K562 (cell line): ENCODE measurements at regions not wholly inside any gene's neighbourhood (a gene's known extent, or its start where the extent isn't known, plus 50 kb on each side); places are given as distances from the start of the nearest gene placed in this dataset.

Source experiments
- CEBPB ChIP-seq: fragments of 450-650 bp; IDR thresholded peaks from 2 replicates; pipeline ENCODE4 v1.6.1; 2016; ENCODE audit warnings: missing genetic modification characterization, missing compliant biosample characterization
- HINFP ChIP-seq: fragments of 450-650 bp; conservative IDR thresholded peaks from 2 replicates; pipeline ENCODE4 v1.6.1; 2016; ENCODE audit warnings: missing genetic modification characterization, low read depth, mild to moderate bottlenecking, control low read depth, missing compliant biosample characterization
- ZNF212 ChIP-seq: fragments of 450-650 bp; formaldehyde crosslinking; IDR thresholded peaks from 2 replicates; pipeline ENCODE4 v1.4.0; 2020; ENCODE audit warnings: mild to moderate bottlenecking
- TF ChIP-seq, protein P1 (sequence below): fragments of 200-600 bp; sonication (generic); IDR thresholded peaks from one replicate; pipeline ENCODE4 v1.6.1; 2012; ENCODE audit warnings: mild to moderate bottlenecking, low read depth, low read length, inconsistent platforms
- TF ChIP-seq, protein P2 (sequence below), 2 experiments: fragments of 450-650 bp; IDR thresholded peaks; 2 replicates each; pipeline ENCODE4 v1.6.1; 2016; ENCODE audit warnings: mild to moderate bottlenecking in 2 of 2, borderline replicate concordance in 1 of 2, low read depth in 1 of 2, moderate library complexity in 1 of 2

DNA sequence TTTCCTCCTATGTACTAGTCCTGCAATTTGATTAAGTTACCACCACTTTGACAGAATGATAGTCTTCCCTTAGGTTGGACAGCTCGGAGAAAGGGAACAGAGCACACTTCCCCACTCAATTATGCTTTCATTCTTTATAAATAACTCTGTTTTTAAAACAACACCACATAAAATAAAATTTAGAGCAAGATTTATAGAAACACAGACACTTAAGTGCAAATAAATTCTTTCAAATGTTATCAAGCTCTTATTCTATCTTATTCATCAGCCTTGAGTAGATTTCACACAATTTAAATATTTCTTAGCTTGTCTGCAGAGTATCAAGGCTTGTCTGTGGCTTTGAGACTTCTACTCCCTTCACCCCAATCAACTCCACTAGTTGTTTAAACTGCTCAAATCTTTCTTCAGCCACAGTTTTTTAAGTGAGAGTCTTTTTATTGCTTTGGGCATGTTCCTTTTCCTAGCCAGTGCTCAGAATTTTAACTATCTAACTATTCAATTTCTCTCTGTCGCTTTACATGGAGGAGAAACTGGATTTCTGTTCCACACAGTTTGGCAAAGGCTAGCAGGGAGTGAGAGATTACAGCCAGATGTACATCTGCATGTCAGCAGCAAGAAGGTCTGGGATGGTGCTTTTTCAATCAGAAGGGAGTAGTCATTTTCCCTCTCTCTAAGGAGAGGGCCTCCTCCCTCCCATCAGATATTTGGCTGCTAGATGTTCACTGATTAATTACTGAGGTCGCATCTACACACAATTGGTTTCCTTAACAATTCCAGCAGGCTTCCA is 53.1 kb upstream of the PLAC1 start (continued):
- TF ChIP-seq, protein P1, sequence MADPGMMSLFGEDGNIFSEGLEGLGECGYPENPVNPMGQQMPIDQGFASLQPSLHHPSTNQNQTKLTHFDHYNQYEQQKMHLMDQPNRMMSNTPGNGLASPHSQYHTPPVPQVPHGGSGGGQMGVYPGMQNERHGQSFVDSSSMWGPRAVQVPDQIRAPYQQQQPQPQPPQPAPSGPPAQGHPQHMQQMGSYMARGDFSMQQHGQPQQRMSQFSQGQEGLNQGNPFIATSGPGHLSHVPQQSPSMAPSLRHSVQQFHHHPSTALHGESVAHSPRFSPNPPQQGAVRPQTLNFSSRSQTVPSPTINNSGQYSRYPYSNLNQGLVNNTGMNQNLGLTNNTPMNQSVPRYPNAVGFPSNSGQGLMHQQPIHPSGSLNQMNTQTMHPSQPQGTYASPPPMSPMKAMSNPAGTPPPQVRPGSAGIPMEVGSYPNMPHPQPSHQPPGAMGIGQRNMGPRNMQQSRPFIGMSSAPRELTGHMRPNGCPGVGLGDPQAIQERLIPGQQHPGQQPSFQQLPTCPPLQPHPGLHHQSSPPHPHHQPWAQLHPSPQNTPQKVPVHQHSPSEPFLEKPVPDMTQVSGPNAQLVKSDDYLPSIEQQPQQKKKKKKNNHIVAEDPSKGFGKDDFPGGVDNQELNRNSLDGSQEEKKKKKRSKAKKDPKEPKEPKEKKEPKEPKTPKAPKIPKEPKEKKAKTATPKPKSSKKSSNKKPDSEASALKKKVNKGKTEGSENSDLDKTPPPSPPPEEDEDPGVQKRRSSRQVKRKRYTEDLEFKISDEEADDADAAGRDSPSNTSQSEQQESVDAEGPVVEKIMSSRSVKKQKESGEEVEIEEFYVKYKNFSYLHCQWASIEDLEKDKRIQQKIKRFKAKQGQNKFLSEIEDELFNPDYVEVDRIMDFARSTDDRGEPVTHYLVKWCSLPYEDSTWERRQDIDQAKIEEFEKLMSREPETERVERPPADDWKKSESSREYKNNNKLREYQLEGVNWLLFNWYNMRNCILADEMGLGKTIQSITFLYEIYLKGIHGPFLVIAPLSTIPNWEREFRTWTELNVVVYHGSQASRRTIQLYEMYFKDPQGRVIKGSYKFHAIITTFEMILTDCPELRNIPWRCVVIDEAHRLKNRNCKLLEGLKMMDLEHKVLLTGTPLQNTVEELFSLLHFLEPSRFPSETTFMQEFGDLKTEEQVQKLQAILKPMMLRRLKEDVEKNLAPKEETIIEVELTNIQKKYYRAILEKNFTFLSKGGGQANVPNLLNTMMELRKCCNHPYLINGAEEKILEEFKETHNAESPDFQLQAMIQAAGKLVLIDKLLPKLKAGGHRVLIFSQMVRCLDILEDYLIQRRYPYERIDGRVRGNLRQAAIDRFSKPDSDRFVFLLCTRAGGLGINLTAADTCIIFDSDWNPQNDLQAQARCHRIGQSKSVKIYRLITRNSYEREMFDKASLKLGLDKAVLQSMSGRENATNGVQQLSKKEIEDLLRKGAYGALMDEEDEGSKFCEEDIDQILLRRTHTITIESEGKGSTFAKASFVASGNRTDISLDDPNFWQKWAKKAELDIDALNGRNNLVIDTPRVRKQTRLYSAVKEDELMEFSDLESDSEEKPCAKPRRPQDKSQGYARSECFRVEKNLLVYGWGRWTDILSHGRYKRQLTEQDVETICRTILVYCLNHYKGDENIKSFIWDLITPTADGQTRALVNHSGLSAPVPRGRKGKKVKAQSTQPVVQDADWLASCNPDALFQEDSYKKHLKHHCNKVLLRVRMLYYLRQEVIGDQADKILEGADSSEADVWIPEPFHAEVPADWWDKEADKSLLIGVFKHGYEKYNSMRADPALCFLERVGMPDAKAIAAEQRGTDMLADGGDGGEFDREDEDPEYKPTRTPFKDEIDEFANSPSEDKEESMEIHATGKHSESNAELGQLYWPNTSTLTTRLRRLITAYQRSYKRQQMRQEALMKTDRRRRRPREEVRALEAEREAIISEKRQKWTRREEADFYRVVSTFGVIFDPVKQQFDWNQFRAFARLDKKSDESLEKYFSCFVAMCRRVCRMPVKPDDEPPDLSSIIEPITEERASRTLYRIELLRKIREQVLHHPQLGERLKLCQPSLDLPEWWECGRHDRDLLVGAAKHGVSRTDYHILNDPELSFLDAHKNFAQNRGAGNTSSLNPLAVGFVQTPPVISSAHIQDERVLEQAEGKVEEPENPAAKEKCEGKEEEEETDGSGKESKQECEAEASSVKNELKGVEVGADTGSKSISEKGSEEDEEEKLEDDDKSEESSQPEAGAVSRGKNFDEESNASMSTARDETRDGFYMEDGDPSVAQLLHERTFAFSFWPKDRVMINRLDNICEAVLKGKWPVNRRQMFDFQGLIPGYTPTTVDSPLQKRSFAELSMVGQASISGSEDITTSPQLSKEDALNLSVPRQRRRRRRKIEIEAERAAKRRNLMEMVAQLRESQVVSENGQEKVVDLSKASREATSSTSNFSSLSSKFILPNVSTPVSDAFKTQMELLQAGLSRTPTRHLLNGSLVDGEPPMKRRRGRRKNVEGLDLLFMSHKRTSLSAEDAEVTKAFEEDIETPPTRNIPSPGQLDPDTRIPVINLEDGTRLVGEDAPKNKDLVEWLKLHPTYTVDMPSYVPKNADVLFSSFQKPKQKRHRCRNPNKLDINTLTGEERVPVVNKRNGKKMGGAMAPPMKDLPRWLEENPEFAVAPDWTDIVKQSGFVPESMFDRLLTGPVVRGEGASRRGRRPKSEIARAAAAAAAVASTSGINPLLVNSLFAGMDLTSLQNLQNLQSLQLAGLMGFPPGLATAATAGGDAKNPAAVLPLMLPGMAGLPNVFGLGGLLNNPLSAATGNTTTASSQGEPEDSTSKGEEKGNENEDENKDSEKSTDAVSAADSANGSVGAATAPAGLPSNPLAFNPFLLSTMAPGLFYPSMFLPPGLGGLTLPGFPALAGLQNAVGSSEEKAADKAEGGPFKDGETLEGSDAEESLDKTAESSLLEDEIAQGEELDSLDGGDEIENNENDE = no peak
- TF ChIP-seq ZNF212 (CRISPR knock-in tag) (no peak), HINFP (tag) (no peak), CEBPB (tag) (no peak)
- TF ChIP-seq, protein P2, sequence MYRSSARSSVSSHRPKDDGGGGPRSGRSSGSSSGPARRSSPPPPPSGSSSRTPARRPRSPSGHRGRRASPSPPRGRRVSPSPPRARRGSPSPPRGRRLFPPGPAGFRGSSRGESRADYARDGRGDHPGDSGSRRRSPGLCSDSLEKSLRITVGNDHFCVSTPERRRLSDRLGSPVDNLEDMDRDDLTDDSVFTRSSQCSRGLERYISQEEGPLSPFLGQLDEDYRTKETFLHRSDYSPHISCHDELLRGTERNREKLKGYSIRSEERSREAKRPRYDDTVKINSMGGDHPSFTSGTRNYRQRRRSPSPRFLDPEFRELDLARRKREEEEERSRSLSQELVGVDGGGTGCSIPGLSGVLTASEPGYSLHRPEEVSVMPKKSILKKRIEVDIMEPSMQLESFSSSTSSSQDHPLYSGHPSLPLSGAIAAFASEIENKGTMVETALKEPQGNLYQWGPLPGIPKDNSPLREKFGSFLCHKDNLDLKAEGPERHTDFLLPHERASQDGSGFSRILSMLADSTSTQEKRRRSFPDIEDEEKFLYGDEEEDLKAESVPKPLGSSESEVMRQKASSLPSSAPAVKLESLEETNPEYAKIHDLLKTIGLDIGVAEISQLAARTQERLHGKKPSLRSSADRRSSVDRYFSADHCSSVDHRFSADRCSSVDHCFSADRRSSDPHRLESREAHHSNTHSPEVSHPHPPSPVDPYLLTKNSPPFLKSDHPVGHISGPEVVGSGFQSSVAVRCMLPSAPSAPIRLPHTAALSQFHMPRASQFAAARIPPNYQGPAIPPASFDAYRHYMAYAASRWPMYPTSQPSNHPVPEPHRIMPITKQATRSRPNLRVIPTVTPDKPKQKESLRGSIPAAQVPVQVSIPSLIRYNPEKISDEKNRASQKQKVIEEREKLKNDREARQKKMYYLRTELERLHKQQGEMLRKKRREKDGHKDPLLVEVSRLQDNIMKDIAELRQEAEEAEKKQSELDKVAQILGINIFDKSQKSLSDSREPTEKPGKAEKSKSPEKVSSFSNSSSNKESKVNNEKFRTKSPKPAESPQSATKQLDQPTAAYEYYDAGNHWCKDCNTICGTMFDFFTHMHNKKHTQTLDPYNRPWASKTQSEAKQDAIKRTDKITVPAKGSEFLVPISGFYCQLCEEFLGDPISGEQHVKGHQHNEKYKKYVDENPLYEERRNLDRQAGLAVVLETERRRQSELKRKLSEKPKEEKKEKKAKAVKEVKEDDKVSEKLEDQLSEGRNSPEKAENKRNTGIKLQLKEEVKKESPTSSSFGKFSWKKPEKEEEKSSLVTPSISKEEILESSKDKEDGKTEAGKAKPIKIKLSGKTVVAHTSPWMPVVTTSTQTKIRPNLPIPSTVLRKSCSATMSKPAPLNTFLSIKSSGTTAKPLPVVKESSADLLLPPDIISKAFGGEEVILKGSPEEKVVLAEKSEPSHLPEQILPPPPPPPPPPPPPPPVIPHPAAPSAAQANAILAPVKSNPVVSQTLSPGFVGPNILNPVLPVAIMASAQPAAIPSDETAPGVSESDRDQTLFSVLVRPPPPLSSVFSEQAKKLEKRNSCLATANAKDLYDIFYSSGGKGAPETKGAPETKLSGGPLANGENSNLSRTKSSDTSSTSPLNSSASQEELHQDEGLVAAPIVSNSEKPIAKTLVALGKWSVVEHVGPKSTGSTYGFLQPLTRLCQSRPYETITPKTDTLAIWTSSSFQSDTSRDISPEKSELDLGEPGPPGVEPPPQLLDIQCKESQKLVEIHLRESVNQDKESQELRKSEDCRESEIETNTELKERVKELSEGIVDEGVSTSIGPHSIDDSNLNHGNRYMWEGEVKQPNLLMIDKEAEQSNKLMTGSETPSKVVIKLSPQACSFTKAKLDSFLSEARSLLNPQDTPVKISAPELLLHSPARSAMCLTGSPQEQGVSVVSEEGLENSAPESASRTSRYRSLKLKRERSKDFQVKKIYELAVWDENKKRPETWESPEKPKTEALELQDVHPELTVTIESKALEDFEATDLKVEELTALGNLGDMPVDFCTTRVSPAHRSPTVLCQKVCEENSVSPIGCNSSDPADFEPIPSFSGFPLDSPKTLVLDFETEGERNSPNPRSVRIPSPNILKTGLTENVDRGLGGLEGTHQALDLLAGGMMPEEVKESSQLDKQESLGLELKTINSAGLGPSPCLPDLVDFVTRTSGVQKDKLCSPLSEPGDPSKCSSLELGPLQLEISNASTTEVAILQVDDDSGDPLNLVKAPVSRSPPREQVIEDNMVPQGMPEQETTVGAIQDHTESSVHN (IDR thresholded peaks at IDR 0.05; ENCODE audit: borderline replicate concordance in 1 of 2, low read depth in 1 of 2) = no peak
